A549 (cell line): ENCODE measurements at regions not wholly inside any gene's neighbourhood (a gene's known extent, or its start where the extent isn't known, plus 50 kb on each side); places are given as distances from the start of the nearest gene placed in this dataset.

ENCODE experiments used
- ATAC-seq, 2 experiments: fragments of 200-7000 bp in 1 of 2; fragments of >200 bp in 1 of 2; cut with Nextera tagmentation in 1 of 2; cut with Tn5 transposase in 1 of 2; 3 replicates each; pipeline versions ENCODE4 v1.8.0 to v1.9.1; 2018 to 2020; ENCODE audit warnings: mild to moderate bottlenecking in 1 of 2, moderate library complexity in 1 of 2
- CTCF ChIA-PET: fragments of 300-600 bp; sonication (Branson Sonifier 250); formaldehyde crosslinking; extraction: SDS; loops from one replicate; lab custom pipeline; 2021; ENCODE audit warnings: antibody characterized with exemption, inconsistent platforms; lab: Yijun Ruan, JAX
- POLR2A ChIA-PET: fragments of 350-600 bp; formaldehyde crosslinking; extraction: SDS; loops from one replicate; lab custom pipeline; 2021; ENCODE audit warnings: antibody characterized with exemption, inconsistent platforms; lab: Yijun Ruan, JAX
- DNase-seq, 2 experiments: peaks; one replicate each; pipeline versions ENCODE4 v3.0.0 to v3.0.0-alpha.2; 2011 to 2016; ENCODE audit warnings: low read depth in 1 of 2, low spot score in 1 of 2
- FAIRE-seq: peaks from 2 replicates; lab custom pipeline; 2011; peaks lifted over from hg19 to GRCh38; lab: Jason Lieb, UNC
- H3K27ac ChIP-seq, 2 experiments: fragments of >200 bp; sonication (Bioruptor Twin); formaldehyde crosslinking; 3 replicates each; pipeline ENCODE4 v1.5.1; 2016 to 2017
- H3K4me1 ChIP-seq: fragments of >200 bp; sonication (Bioruptor Twin); formaldehyde crosslinking; 3 replicates; pipeline ENCODE4 v1.6.1; 2016
- H3K4me2 ChIP-seq: fragments of >200 bp; sonication (Bioruptor Twin); formaldehyde crosslinking; 3 replicates; pipeline ENCODE4 v1.6.1; 2016
- H3K4me3 ChIP-seq: fragments of >200 bp; sonication (Bioruptor Twin); formaldehyde crosslinking; 3 replicates; pipeline ENCODE4 v1.5.1; 2016
- H3K9me3 ChIP-seq: fragments of >200 bp; sonication (Bioruptor Twin); formaldehyde crosslinking; 3 replicates; pipeline ENCODE4 v1.6.1; 2016
- CBX2 ChIP-seq: fragments of 200-600 bp; sonication (generic); IDR thresholded peaks from 2 replicates; pipeline ENCODE4 v1.6.1; 2016; ENCODE audit warnings: low read depth, mild to moderate bottlenecking, borderline replicate concordance
- CHD4 ChIP-seq: fragments of 200-600 bp; sonication (generic); IDR thresholded peaks from 2 replicates; pipeline ENCODE4 v1.6.1; 2016; ENCODE audit warnings: antibody characterized with exemption, mild to moderate bottlenecking, borderline replicate concordance
- CTCF ChIP-seq: fragments of >200 bp; sonication (Bioruptor Twin); formaldehyde crosslinking; IDR thresholded peaks from 3 replicates; pipeline ENCODE4 v1.5.1; 2016
- EP300 ChIP-seq, 2 experiments: fragments of >200 bp; sonication (Bioruptor Twin); formaldehyde crosslinking; IDR thresholded peaks; 2 replicates in 1 of 2; 3 replicates in 1 of 2; pipeline ENCODE4 v1.6.1; 2016 to 2017
- ESRRA ChIP-seq: fragments of 150-350 bp; IDR thresholded peaks from 2 replicates; pipeline ENCODE4 v1.6.1; 2014; ENCODE audit warnings: mild to moderate bottlenecking, low read length, borderline replicate concordance
- FOSL2 ChIP-seq, 2 experiments: fragments of 450-650 bp in 1 of 2; fragments of >200 bp in 1 of 2; sonication (Bioruptor Twin) in 1 of 2; formaldehyde crosslinking; IDR thresholded peaks; 2 replicates each; pipeline versions ENCODE4 v1.5.0 to v1.6.1; 2016 to 2020; ENCODE audit warnings: mild to moderate bottlenecking in 1 of 2, moderate library complexity in 1 of 2
- HOXA7 ChIP-seq: fragments of 250-450 bp; sonication (Bioruptor Pico); IDR thresholded peaks from 2 replicates; pipeline ENCODE4 v1.5.0; 2020; ENCODE audit warnings: mild to moderate bottlenecking, moderate library complexity
- HOXB13 ChIP-seq: fragments of 250-450 bp; sonication (Bioruptor Pico); IDR thresholded peaks from 2 replicates; pipeline ENCODE4 v1.5.0; 2020; ENCODE audit warnings: low read depth, mild to moderate bottlenecking, moderate library complexity
- JUN ChIP-seq, 2 experiments: fragments of >200 bp; sonication (Bioruptor Twin); formaldehyde crosslinking; IDR thresholded peaks; 2 replicates in 1 of 2; 3 replicates in 1 of 2; pipeline ENCODE4 v1.6.1; 2016 to 2017
- KDM1A ChIP-seq: fragments of 200-600 bp; sonication (generic); IDR thresholded peaks from 2 replicates; pipeline ENCODE4 v1.6.1; 2016; ENCODE audit warnings: low read depth, mild to moderate bottlenecking
- MAFK ChIP-seq: fragments of 450-650 bp; IDR thresholded peaks from 2 replicates; pipeline ENCODE4 v1.6.1; 2014; ENCODE audit not compliant: partially characterized antibody
- NPAS2 ChIP-seq: fragments of 250-450 bp; sonication (Bioruptor Pico); IDR thresholded peaks from 2 replicates; pipeline ENCODE4 v1.8.0; 2022; ENCODE audit warnings: mild to moderate bottlenecking, moderate library complexity, borderline replicate concordance
- NR3C1 ChIP-seq: fragments of >200 bp; sonication (Bioruptor Twin); formaldehyde crosslinking; IDR thresholded peaks from 3 replicates; pipeline ENCODE4 v1.6.1; 2017
- PBX3 ChIP-seq: IDR thresholded peaks from 2 replicates; pipeline ENCODE4 v1.6.1; 2012
- PHF8 ChIP-seq: fragments of 200-600 bp; sonication (generic); IDR thresholded peaks from 2 replicates; pipeline ENCODE4 v1.6.1; 2016; ENCODE audit warnings: low read depth, mild to moderate bottlenecking, antibody characterized with exemption, moderate library complexity, borderline replicate concordance
- POLR2AphosphoS2 ChIP-seq: conservative IDR thresholded peaks from 2 replicates; pipeline ENCODE4 v1.6.1; 2012; ENCODE audit warnings: low read length, improper control_type of control experiment, inconsistent platforms
- RAD21 ChIP-seq, 2 experiments: fragments of >200 bp in 1 of 2; sonication (Bioruptor Twin) in 1 of 2; formaldehyde crosslinking in 1 of 2; IDR thresholded peaks in 1 of 2; conservative IDR thresholded peaks in 1 of 2; 2 replicates in 1 of 2; 3 replicates in 1 of 2; pipeline ENCODE4 v1.6.1; 2012 to 2018; ENCODE audit warnings: inconsistent platforms in 1 of 2
- SMC3 ChIP-seq: fragments of >200 bp; sonication (Bioruptor Twin); formaldehyde crosslinking; IDR thresholded peaks from 3 replicates; pipeline ENCODE4 v1.6.1; 2018; ENCODE audit warnings: inconsistent platforms
- TFCP2L1 ChIP-seq: fragments of 250-450 bp; sonication (Bioruptor Pico); IDR thresholded peaks from 2 replicates; pipeline ENCODE4 v1.5.0; 2021; ENCODE audit warnings: mild to moderate bottlenecking
- TP53 ChIP-seq: fragments of 250-450 bp; sonication (Bioruptor Pico); IDR thresholded peaks from 2 replicates; pipeline ENCODE4 v1.5.0; 2021; ENCODE audit warnings: mild to moderate bottlenecking, moderate library complexity
- USF2 ChIP-seq: fragments of 450-650 bp; IDR thresholded peaks from 2 replicates; pipeline ENCODE4 v1.6.1; 2014; ENCODE audit warnings: antibody characterized with exemption
- ZC3H11A ChIP-seq: fragments of 450-650 bp; IDR thresholded peaks from 2 replicates; pipeline ENCODE4 v1.6.1; 2014; ENCODE audit warnings: antibody characterized with exemption, mild to moderate bottlenecking
- WGBS: methylation state at CpG from one replicate; pipeline ENCODE4 v1.1.6; 2017; ENCODE audit errors: missing lambda C conversion rate; 5-methylcytosine and 5-hydroxymethylcytosine counted together
- TF ChIP-seq, protein P1 (sequence below): IDR thresholded peaks from 2 replicates; pipeline ENCODE4 v1.6.1; 2012; ENCODE audit warnings: low read depth, borderline replicate concordance

DNA sequence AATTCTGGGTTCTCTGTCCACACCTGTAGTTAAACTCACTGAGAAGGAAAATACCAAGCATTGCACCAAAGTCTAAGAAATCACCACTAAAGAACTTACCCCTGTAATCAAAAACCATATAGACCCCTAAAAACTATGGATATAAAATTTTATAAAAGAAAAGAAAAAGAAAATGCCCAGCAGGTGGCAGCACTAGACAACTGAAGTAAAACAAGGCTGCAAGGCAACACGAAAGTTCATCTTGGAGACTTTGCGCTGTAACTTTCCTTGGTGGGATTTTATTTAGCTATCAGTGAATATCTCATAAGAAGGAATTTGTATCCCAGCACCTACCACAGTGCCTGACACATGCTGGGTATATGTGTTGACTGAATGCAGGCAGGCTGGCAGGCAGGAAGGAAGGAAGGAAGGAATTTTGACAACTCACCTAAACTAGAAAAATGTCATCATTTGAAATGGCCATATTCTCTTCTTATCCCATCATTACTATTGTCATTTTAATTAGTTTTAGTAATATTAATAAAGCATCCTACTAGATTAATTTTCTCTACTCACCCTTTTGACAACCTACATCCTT is 68.2 kb upstream of the ETV6 start:
- Histone ChIP-seq H3K4me2 (peak overlapping the region; percentile 40; the same call in 2 of the 3 replicates), H3K9me3 (no peaks in the 10 kb centered on the region), H3K4me1 (peaks cover 21% of the 10 kb centered on the region), H3K4me3 (no peak overlapping the region), H3K27ac (peak overlapping the region in 1 of 2 experiments; percentile 52; a peak in 2 of 6 replicates)
- DNase-seq: peak; percentile 43 to 77
- 15% methylated on average over 2 of the region's 2 CpGs for WGBS
- ATAC-seq: no peak
- ChIA-PET POLR2A (interaction anchor here (1.0 to 1.9 kb wide), 2 partner anchors 68 to 452 kb away, joined by 3 to 7 read pairs; partner anchors contain the start of gene ETV6), CTCF (interaction anchor here (0.6 to 15.3 kb wide), 37 partner anchors 9 to 767 kb away, joined by 3 to 271 read pairs (median 4); no protein-coding TSS in a partner anchor)
- peak; percentile 23 for FAIRE-seq
- TF ChIP-seq TFCP2L1 (no peak), CTCF (peak; percentile 90), RAD21 (conservative IDR thresholded peaks at IDR 0.05 in 1 of 2, IDR thresholded peaks at IDR 0.05 in 1 of 2) (peak; percentile 93), SMC3 (peak; percentile 94)

GRCh38 chr12:11584221-11584855 is 65.1 kb upstream of the ETV6 start:
- H3K27ac ChIP-seq: no peak overlapping the region
- TF ChIP-seq KDM1A (no peak), NR3C1 (no peak), CBX2 (no peak), TP53 (CRISPR knock-in tag) (no peak), CHD4 (no peak), JUN (IDR thresholded peaks at IDR 0.05) (no peak), HOXA7 (CRISPR knock-in tag) (no peak), RAD21 (conservative IDR thresholded peaks at IDR 0.05 in 1 of 2, IDR thresholded peaks at IDR 0.05 in 1 of 2) (no peak), PBX3 (no peak), MAFK (no peak), NPAS2 (CRISPR knock-in tag) (no peak), HOXB13 (CRISPR knock-in tag) (no peak), EP300 (IDR thresholded peaks at IDR 0.05) (no peak), SMC3 (no peak)
- TF ChIP-seq, all 56 proteins: peak for 0
- ChIA-PET POLR2A (interaction anchor here (0.6 kb wide), 1 partner anchor 22 kb away, joined by 4 read pairs; no protein-coding TSS in a partner anchor), CTCF (interaction anchor here (1.5 to 15.3 kb wide), 2 partner anchors 11 to 451 kb away, joined by 3 to 271 read pairs; no protein-coding TSS in a partner anchor)
- DNase-seq: no peak
- FAIRE-seq: no peak
- Histone ChIP-seq H3K4me3 (no peak overlapping the region), H3K4me2 (no peak overlapping the region), H3K9me3 (no peaks in the 10 kb centered on the region), H3K4me1 (peaks cover 17% of the 10 kb centered on the region)
- no peak for ATAC-seq
- WGBS: 68% methylated on average over 7 of the region's 7 CpGs

GRCh38 chr12:11592484-11592883 is 57.0 kb upstream of the ETV6 start:
- Histone ChIP-seq H3K4me3 (no peak overlapping the region), H3K27ac (no peak overlapping the region), H3K9me3 (no peaks in the 10 kb centered on the region), H3K4me1 (no peaks in the 10 kb centered on the region), H3K4me2 (no peak overlapping the region)
- no peak for DNase-seq
- FAIRE-seq: no peak
- WGBS: 68% methylated on average over 11 of the region's 11 CpGs
- CTCF ChIA-PET: interaction anchor here (1.5 kb wide), 1 partner anchor 30 kb away, joined by 3 read pairs; no protein-coding TSS in a partner anchor
- POLR2A ChIA-PET: no interaction called here
- ATAC-seq: no peak
- TF ChIP-seq ZC3H11A: no peak
- no peak for TF ChIP-seq USF2
- TF ChIP-seq FOSL2 (IDR thresholded peaks at IDR 0.05): no peak
- TF ChIP-seq FOSL2 (CRISPR knock-in tag; IDR thresholded peaks at IDR 0.05): no peak
- TF ChIP-seq, protein P1, sequence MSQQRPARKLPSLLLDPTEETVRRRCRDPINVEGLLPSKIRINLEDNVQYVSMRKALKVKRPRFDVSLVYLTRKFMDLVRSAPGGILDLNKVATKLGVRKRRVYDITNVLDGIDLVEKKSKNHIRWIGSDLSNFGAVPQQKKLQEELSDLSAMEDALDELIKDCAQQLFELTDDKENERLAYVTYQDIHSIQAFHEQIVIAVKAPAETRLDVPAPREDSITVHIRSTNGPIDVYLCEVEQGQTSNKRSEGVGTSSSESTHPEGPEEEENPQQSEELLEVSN: no peak
- no peak for TF ChIP-seq KDM1A
- no peak for TF ChIP-seq PHF8
- no peak for TF ChIP-seq ESRRA
- TF ChIP-seq EP300 (IDR thresholded peaks at IDR 0.05): no peak
- TF ChIP-seq SMC3: no peak
- TF ChIP-seq POLR2AphosphoS2: no peak
